HG03196 (cell line): ENCODE measurements at regions not wholly inside any gene's neighbourhood (a gene's known extent, or its start where the extent isn't known, plus 50 kb on each side); places are given as distances from the start of the nearest gene placed in this dataset.

Experiments
- ATAC-seq: cut with Tn5 transposase; IDR thresholded peaks from one replicate; pipeline ENCODE4 v1.9.1; 2021; ENCODE audit not compliant: unreplicated experiment

DNA sequence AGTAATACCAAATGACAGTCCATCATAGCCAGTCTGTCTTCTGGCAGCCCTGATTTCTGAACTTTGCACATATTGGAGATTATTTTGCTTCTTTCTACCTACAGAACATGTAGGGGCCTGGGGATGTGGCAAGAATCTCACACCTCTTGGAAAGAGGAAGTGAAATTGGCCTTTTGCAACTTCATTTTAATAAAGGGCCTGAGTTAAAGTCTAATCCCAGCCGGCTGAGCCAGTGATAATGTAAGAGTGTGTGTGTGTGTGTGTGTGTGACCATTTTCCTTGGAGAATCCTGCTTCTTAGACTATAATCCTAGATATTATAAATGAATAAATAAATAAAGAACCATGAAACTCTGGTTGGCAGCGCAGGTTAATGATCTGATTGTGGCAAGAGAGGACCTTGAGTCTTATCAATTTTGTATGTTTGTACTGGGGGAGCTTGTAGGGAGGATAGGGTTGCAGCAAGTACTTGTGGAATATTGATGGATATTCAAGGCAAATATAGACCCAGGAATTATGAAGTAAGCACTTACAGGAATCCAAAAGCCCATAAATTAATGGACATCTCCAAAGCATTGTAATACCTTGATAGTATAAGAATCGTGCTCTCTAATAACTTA, 233.2 kb upstream of the AMIGO2 start:
- peak; percentile 85 for ATAC-seq

GRCh38 chr12:47312147-47312546, 232.4 kb upstream of the AMIGO2 start:
- no peak for ATAC-seq

GRCh38 chr12:47311568-47311967, 231.8 kb upstream of the AMIGO2 start:
- ATAC-seq: no peak

DNA sequence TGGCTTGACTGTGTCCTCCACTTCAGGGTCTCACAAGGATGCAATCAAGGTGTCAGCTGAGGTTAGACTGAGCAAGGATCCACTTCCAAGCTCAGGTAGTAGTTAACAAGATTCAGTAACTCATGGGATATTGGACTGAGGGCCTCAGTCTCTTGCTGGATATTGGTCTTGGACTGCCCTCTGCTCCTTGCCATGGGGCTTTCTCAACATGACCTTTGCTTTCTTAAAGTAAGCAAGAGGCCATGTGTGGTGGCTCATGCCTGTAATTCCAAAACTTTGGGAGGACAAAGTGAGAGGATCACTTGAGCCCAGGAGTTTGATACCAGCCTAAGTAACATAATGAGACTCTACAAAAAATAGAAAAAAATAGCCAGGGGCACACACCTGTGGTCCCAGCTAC, 231.3 kb upstream of the AMIGO2 start:
- ATAC-seq: no peak

DNA sequence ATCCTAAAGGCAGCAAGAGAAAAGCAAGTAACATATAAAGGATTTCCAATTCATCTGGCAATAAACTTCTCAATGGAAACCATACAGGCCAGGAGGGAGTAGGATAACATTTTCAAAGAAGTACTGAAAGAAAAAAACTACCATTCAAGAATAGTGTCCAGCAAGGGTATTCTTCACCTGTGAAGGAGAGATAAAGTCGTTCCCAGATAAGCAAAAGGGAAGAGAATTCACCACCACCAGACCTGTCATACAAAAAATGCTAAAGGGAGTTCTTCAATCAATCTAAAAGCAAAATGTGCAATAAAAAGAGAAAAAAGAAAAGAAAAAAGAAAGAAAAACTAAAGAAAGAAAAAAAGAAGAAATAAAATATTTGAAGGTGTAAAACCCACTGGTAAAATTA, 228.9 kb upstream of the AMIGO2 start:
- ATAC-seq: no peak

- peak; percentile 84 for ATAC-seq
These were observed 228.1 kb upstream of the AMIGO2 start for GRCh38 chr12:47307680-47308399.

GRCh38 chr12:47306773-47307679, 227.3 kb upstream of the AMIGO2 start:
- peak; percentile 23 for ATAC-seq

DNA sequence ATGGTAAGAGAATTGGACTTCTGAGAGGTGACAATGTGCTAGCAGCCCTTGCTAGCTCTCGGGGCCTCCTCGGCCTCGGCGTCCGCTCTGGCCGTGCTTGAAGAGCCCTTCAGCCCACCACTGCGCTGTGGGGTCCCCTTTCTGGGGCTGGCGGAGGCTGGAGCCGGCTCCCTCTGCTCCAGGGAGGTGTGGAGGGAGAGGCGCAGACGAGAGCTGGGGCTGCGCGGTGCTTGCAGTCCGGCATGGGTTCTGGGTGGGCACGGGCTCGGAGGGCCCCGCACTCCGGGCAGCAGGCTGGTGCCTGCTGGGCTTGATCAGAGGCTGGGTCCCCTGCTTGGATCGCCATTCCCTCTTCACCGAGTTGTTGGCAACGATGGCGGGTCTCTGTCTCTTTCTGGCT, 226.4 kb upstream of the AMIGO2 start:
- no peak for ATAC-seq

DNA sequence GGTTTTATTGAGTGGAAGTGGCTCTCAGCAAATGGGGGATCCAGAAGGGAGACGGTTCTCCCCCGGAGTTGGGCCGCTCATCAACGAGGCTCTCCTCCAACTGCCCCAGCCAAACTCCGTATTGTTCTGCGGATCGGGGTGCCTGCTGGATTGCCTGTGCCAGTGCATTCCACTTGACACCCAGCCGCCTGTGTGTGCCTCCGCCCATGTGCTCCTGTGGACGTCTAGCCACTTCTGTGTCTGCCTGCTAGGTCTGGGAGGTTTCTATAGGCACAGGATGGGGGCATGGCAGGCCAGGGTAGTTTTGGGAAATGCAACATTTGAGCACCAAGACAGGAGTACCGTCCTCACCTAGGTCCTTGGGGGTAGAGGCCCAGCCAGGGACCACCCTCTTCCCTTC, 225.7 kb upstream of the AMIGO2 start:
- ATAC-seq: no peak

- ATAC-seq: no peak
These were observed 224.3 kb upstream of the AMIGO2 start for GRCh38 chr12:47303995-47304560.

DNA sequence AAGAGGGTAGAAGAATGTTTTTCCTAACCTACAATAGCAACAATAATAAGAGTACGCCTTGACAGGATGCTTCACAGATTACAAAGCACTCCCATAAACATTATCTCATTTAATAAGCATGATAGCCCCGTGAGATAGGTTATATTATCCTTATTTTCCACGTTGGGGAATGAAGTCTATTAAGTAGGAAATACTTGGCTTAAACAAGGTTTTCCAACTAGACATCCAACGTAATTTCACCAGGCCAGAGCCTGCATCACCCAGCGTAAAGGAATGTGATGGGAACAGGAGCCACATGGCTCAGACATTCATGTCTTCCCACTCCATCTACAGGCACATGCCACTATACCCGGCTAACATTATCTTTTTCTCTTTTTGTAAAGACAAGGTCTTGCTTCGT, 223.4 kb upstream of the AMIGO2 start:
- no peak for ATAC-seq

- peak; percentile 65 for ATAC-seq
These were observed 222.4 kb upstream of the AMIGO2 start for GRCh38 chr12:47302111-47302671.

DNA sequence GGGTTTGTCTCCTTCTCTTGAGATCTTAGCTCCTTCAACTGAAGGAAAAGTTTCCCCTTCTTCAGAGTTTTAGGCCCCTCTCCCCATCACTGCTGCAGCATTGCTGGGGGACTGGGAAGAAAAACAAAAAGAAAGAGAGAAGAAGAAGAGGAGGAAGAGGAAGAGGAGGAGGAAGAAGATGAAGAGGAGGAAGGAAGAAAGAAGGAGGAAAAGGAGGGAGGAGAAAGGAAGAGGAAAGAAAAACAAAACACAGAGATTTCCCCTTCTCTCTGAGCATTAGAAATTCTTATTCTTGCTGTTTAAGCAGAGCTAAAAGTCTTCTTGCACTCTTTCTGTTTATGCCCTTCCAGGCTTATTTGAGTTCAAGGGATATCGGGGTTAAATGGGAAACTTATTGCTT, 219.8 kb upstream of the AMIGO2 start:
- no peak for ATAC-seq

GRCh38 chr12:47297993-47298392, 218.2 kb upstream of the AMIGO2 start:
- ATAC-seq: no peak

GRCh38 chr12:47296828-47297227, 217.1 kb upstream of the AMIGO2 start:
- ATAC-seq: no peak

DNA sequence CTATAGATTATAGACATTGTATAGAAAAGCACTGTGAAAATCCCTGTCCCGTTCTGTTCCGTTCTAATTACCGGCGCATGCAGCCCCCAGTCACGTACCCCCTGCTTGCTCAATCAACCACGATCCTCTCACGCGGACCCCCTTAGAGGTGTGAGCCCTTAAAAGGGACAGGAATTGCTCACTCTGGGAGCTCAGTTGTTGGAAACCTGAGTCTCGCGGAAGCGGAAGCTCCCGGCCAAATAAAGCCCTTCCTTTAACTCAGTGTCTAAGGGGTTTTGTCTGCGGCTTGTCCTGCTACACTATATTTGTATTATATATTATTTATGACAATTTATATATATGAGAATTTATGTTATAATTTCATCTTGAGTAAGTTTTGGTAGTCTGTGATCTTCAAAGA, 213.6 kb upstream of the AMIGO2 start:
- no peak for ATAC-seq

DNA sequence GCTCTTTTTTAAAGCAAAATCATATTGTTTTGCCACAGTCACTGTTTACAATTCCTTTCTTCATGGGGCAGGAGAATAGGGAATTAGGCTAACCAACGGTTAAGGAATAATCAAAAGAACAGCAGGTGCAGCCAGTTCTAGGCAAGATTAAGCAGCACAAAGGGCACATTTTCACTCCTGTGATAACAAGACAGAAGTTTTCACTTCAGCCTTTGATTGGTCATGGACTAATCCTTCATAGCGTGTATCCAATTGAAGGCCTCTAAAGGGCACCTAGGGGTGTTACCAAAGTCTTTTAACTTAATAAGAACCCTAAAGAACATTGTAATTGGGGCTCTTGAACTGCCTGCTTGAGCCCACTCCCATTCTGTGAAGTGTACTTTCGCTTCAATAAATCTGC, 206.9 kb upstream of the AMIGO2 start:
- ATAC-seq: no peak
